GM19035 (cell line): ENCODE measurements at regions not wholly inside any gene's neighbourhood (a gene's known extent, or its start where the extent isn't known, plus 50 kb on each side); places are given as distances from the start of the nearest gene placed in this dataset.

ENCODE experiments used
- ATAC-seq: cut with Tn5 transposase; IDR thresholded peaks from one replicate; pipeline ENCODE4 v1.9.1; 2021; ENCODE audit not compliant: unreplicated experiment

- ATAC-seq: no peak
Observed at GRCh38 chr12:43123461-43123860, 428.5 kb downstream of the ADAMTS20 start.

GRCh38 chr12:43120150-43120549, 431.9 kb downstream of the ADAMTS20 start:
- no peak for ATAC-seq

- no peak for ATAC-seq
Observed at GRCh38 chr12:43118881-43119280, 433.1 kb downstream of the ADAMTS20 start.

DNA sequence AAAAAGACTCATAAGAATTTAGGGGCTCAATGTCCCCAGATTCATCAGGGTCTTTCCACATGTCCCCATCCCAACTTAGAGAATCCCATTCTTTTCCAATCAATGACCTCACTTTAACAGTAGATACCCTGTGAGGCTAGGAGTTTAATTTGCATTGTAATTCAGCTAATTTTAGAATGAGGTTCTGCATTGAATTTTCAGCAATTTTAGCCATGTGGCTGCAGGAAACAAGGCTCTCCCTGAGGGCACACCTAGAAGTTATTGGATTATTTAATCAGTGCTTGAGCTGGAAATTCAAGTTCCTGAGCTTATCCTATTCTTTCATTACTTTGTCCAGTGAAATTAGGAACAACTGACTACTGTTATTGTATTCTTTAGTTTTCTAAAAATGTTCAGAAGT, 433.8 kb downstream of the ADAMTS20 start:
- ATAC-seq: no peak

- no peak for ATAC-seq
Observed at GRCh38 chr12:43117226-43117930, 434.6 kb downstream of the ADAMTS20 start.

- ATAC-seq: no peak
Observed at GRCh38 chr12:43115441-43116160, 436.4 kb downstream of the ADAMTS20 start.

GRCh38 chr12:43114316-43114715, 437.7 kb downstream of the ADAMTS20 start:
- no peak for ATAC-seq

DNA sequence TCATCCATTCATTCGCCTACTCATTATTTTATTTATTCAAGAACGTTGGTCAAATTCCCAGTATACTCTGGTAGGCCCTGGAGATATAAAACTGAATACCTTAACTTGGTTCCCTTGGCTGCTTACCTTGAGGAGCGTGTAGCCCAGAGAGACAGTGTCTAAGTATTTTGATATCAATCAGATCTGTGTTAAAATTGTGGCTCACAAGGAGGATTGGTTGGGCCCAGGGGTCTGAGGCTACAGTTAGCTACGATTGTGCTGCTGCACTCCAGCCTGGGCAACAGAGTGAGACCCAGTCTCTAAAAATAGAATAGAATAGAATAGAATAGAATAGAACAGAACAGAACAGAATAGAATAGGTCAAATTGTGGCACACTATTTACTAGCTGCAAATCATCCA, 438.4 kb downstream of the ADAMTS20 start:
- ATAC-seq: no peak

DNA sequence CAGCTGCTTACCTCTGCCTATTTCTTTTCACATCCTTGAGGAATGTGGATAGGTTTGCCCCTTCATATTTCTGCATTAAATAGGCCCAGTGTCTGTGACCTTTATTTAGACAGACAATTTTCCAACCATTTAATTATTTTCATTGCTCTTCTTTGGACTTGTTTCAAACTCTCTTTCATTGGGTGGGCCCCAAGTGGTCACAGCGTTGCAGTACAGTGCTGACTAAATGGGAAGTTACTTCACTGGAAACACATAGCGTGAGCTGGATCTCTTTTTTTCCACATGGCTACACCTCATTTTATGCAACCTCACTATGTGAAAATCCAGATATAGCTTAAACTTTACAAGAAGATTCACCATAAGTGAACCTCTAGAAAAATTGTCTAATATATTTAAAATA, 438.9 kb downstream of the ADAMTS20 start:
- no peak for ATAC-seq

- no peak for ATAC-seq
Observed at GRCh38 chr12:43112101-43112920, 439.7 kb downstream of the ADAMTS20 start.

- ATAC-seq: no peak
Observed at GRCh38 chr12:43111608-43112007, 440.4 kb downstream of the ADAMTS20 start.

DNA sequence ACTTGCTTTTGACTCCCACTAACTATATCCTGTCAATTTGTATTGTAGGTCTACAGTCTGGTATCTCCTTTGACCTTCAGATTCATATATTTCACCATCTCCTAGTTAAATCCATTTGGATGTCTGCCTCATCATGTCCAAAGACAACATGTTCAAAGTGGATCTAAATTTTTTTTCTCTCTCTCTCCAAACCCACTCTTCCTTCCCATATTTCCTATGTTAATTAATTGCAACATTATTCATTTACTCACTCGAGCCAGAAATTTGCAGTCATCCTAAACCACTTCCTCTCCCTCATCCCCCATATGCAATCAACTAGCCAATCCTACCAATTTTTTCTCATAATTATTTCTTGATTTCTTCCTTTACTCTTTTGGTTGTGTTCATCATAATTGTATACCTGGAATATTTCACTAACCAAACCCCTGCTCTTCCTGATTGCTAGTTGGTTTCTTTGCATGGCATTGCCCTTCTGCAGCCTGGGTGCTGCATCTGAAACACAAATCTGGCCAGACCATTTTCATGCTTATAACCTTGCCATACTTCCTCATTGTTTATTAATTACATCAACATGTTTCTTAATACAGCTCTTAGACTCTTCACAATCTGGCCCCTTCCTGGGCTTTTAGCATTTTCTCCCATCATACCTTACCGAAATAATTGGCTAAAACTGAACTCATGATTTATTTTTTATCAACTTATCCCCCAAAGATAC, 442.2 kb downstream of the ADAMTS20 start:
- no peak for ATAC-seq

DNA sequence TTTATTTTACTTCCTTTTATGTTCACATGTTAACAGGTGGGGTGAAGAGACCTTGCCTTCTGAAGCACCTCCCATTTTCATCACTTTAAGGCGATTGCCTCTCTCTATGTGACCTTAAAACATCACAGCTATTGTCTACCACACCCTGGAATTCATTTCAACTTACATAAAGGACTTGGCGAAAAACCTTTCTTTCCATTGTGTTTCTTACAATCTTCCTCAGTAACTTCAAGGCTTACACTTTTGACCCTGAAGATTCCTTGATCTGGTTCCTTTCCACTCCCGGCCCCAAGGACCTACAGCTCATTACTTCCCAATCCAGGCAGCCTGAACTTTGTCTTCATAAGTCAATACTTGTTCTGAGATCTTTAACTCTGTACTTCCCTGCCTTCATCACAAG, 443.3 kb downstream of the ADAMTS20 start:
- ATAC-seq: no peak

GRCh38 chr12:43107026-43107775, 444.8 kb downstream of the ADAMTS20 start:
- ATAC-seq: no peak

DNA sequence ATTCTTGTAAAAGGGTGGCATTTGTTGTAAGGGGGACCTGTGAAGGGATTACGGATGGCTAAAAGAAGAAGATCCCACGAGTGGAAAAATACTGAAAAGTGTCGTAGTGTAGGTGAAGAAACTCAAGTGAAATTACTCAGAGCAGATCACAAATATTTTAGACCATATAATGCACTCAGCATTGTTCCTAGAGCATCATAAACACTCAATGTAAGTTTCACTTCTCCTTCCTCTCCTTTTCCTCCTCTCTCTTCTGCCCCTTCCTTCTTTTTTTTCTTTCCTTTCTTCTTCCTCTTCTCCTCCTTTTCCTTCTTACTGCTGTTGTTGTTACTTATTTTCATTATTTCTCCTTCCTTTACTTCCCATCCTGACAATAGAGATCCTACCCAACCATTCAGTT, 445.6 kb downstream of the ADAMTS20 start:
- ATAC-seq: no peak

- ATAC-seq: no peak
Observed at GRCh38 chr12:43105426-43105981, 446.5 kb downstream of the ADAMTS20 start.

DNA sequence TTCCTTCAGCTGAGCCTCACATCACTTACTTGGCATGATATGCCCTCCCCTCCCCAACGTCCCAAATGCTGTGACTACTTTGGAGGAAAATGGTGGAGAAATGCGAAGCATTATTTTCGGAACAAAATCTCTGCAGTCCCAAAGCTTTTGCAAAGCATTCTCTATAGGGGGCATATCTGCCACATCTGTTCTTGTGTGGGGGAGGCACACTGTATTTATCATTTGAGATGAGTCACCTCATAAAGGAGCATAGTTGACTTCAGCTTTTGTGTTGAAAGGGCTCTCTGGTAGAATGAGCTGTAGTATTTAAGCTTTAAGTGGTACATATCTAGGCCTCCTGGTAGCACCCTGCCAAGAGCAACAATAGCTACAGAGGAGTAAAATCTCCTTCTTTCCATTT, 447.5 kb downstream of the ADAMTS20 start:
- no peak for ATAC-seq

DNA sequence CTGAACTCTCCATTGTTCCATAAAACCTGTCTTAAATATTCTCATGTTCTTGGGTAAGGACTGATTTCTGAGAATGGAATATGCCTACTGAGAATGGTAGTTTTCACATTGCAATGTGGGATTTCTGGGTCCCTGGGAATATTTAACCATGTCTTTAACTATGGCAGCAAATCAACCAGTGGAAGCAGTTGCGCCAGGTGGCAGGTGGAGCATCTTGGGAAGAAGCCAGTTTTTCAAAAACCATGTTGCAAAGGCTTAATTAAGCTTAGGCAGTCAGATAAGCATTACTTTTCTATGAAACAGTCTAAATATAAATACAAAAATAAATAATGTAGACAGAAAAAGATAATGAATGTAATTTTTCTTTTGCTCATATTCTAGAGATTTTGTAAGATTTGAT, 448.1 kb downstream of the ADAMTS20 start:
- no peak for ATAC-seq

DNA sequence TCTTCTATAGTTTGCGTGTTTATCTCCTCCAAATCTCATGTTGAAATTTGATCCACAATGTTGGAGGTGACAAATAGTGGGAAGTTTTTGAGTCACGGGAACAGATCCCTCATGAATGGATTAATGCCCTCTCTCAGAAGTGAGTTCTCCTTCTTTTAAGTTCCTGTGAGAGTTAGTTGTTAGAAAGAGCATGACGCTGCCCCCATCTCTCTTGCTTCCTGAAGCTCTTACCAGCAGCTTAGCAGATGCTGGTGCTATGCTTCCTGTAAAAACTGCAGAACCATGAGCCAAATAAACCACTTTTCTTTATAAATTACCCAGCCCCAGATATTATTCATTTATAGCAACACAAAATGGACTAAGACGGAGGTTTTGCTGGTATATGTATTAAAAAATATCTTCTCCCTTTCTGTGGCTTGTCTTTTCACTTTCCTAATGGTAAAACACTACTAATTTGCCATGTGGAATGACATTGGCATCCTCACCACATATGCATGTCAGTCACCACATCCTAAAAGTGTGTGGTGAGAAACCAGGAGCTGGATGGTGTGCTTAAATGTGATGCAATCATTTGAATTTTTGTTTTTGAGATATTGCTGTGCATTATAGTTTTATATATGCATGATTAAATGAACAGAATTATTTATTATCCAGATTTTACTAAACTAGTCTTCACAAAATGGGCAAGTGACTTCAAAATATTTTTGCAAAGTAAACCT, 449.3 kb downstream of the ADAMTS20 start:
- no peak for ATAC-seq

DNA sequence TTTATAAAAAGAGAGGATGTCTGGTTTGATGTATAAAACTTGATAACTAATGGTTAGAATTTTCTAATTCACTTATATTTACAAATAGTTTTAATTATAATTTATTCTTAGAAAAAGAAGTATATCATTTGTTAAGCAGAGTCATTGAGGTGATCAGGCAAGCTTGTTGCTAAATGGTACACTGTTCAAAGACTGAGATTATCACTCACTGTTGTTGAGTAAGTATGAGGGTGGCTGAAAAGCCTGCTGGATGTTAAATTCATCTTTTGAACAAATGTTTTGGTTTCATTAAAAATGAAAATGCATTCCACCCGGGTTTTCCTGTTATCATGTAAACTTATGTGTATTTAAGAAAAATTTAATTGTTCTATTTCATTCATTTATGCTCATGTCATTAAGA, 451.8 kb downstream of the ADAMTS20 start:
- ATAC-seq: no peak
